ENCODE measurements at regions not wholly inside any gene's neighbourhood (a gene's known extent, or its start where the extent isn't known, plus 50 kb on each side); places are given as distances from the start of the nearest gene placed in this dataset.

DNA sequence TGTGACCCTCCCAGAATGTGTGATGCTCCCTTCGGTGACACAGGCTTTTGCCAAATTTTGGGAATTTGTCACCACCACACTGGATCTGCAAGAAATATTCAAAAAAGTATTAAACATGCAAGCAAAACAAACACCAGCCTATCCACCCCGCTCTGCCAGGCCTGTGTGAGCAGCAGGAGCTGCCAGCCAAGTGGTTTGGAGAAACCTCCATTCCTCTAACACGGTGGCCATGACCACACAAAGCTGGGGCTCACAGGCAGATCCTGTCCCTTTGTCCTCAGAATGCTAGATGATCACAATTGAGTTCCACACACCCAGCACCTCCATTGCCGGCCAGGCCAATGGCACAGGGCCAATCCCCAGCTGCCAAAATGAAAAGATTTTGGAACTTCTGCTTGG lies 261.9 kb upstream of the PPP2R2D start:
- Histone ChIP-seq H3K36me3 (ENCODE audit: insufficient read depth, low read length) (no peaks in the 10 kb centered on the region), H4K20me1 (ENCODE audit: insufficient read depth) (no peaks in the 10 kb centered on the region), H3K79me2 (replicated peaks; ENCODE audit: insufficient read depth, low read length) (no peaks in the 10 kb centered on the region), H3K9ac (ENCODE audit: low read length) (no peak overlapping the region), H3K4me3 (ENCODE audit: low read length) (no peak overlapping the region), H3K9me3 (ENCODE audit: low read length) (no peaks in the 10 kb centered on the region), H3K27ac (ENCODE audit: low read length) (no peak overlapping the region), H3K4me2 (ENCODE audit: low read length) (no peak overlapping the region), H2AFZ (ENCODE audit: low read depth, low read length) (no peak overlapping the region), H3F3A (ENCODE audit: insufficient read depth, low read length, poor library complexity, severe bottlenecking) (no peaks in the 10 kb centered on the region), H3K27me3 (ENCODE audit: insufficient read depth, low read depth, low read length) (no peaks in the 10 kb centered on the region), H3K9me2 (ENCODE audit: insufficient read depth, low read length) (no peaks in the 10 kb centered on the region)
- no peak for TF ChIP-seq EZH2 (IDR thresholded peaks at IDR 0.05; ENCODE audit: borderline replicate concordance, insufficient read depth, low read length, poor library complexity, severe bottlenecking)
- no peak for TF ChIP-seq POLR2AphosphoS5 (IDR thresholded peaks at IDR 0.05)
- TF ChIP-seq RAD21 (conservative IDR thresholded peaks at IDR 0.05): no peak
- no peak for TF ChIP-seq CTCF (IDR thresholded peaks at IDR 0.05; ENCODE audit: poor library complexity, severe bottlenecking)
- TF ChIP-seq TAF1 (IDR thresholded peaks at IDR 0.05; ENCODE audit: low read depth): no peak
- no peak for TF ChIP-seq REST (IDR thresholded peaks at IDR 0.05; ENCODE audit: borderline replicate concordance)
- TF ChIP-seq SMC3 (conservative IDR thresholded peaks at IDR 0.05; ENCODE audit: poor library complexity): no peak
- no peak for TF ChIP-seq MXI1 (conservative IDR thresholded peaks at IDR 0.05; ENCODE audit: poor library complexity, severe bottlenecking)
- TF ChIP-seq EP300 (conservative IDR thresholded peaks at IDR 0.05; ENCODE audit: poor library complexity, severe bottlenecking): no peak

DNA sequence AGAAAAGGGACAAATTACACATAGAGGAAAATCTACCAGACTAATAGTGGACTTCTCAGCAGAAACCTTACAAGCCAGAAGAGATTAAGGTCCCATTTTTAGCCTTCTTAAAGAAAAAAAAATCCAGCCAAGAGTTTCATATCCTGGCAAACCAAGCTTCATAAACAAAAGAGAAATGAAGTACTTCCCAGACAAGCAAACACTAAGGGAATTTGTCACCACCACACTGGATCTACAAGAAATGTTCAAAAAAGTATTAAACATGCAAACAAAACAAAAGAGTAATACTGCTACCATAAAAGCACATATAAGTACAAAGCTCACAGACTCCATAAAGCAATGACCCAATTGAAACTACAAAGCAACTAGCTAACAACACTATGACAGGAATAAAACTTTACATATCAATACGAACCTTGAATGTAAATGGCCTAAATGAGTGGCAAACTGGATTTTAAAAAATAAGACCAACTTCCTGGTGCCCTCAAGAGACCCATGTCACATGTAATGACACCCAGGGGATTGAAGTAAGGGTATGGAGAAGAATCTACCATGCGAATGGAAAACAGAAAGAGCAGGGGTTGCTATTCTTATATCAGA lies 260.7 kb upstream of the PPP2R2D start:
- Histone ChIP-seq H3F3A (ENCODE audit: insufficient read depth, low read length, poor library complexity, severe bottlenecking) (no peaks in the 10 kb centered on the region), H3K9me2 (ENCODE audit: insufficient read depth, low read length) (no peaks in the 10 kb centered on the region), H3K36me3 (ENCODE audit: insufficient read depth, low read length) (no peaks in the 10 kb centered on the region), H2AFZ (ENCODE audit: low read depth, low read length) (no peak overlapping the region), H3K27ac (ENCODE audit: low read length) (no peak overlapping the region), H3K27me3 (ENCODE audit: insufficient read depth, low read depth, low read length) (no peaks in the 10 kb centered on the region), H3K9ac (ENCODE audit: low read length) (no peak overlapping the region), H4K20me1 (ENCODE audit: insufficient read depth) (no peaks in the 10 kb centered on the region), H3K4me3 (ENCODE audit: low read length) (no peak overlapping the region), H3K9me3 (ENCODE audit: low read length) (no peaks in the 10 kb centered on the region), H3K4me2 (ENCODE audit: low read length) (no peak overlapping the region), H3K79me2 (replicated peaks; ENCODE audit: insufficient read depth, low read length) (no peaks in the 10 kb centered on the region)
- TF ChIP-seq REST (IDR thresholded peaks at IDR 0.05; ENCODE audit: borderline replicate concordance): no peak
- no peak for TF ChIP-seq SMC3 (conservative IDR thresholded peaks at IDR 0.05; ENCODE audit: poor library complexity)
- TF ChIP-seq MXI1 (conservative IDR thresholded peaks at IDR 0.05; ENCODE audit: poor library complexity, severe bottlenecking): no peak
- no peak for TF ChIP-seq CTCF (IDR thresholded peaks at IDR 0.05; ENCODE audit: poor library complexity, severe bottlenecking)
- no peak for TF ChIP-seq RAD21 (conservative IDR thresholded peaks at IDR 0.05)
- TF ChIP-seq TAF1 (IDR thresholded peaks at IDR 0.05; ENCODE audit: low read depth): no peak
- TF ChIP-seq POLR2AphosphoS5 (IDR thresholded peaks at IDR 0.05): no peak
- no peak for TF ChIP-seq EP300 (conservative IDR thresholded peaks at IDR 0.05; ENCODE audit: poor library complexity, severe bottlenecking)
- no peak for TF ChIP-seq EZH2 (IDR thresholded peaks at IDR 0.05; ENCODE audit: borderline replicate concordance, insufficient read depth, low read length, poor library complexity, severe bottlenecking)
